Esophagus muscularis mucosa (tissue), 3 donors: ENCODE measurements at regions not wholly inside any gene's neighbourhood (a gene's known extent, or its start where the extent isn't known, plus 50 kb on each side); places are given as distances from the start of the nearest gene placed in this dataset.

Source experiments
- POLR2A ChIP-seq: fragments of 450-650 bp; IDR thresholded peaks from one replicate; pipeline ENCODE4 v1.6.1; 2017; ENCODE audit warnings: antibody characterized with exemption, moderate library complexity, mild to moderate bottlenecking, low read depth
- TF ChIP-seq, protein P1 (sequence below), 3 experiments: fragments of 200-600 bp in 2 of 3; fragments of 450-650 bp in 1 of 3; sonication (generic) in 2 of 3; IDR thresholded peaks; one replicate each; pipeline ENCODE4 v1.5.1; 2017 to 2019; ENCODE audit warnings: antibody characterized with exemption in 3 of 3, mild to moderate bottlenecking in 2 of 3, moderate library complexity in 1 of 3

DNA sequence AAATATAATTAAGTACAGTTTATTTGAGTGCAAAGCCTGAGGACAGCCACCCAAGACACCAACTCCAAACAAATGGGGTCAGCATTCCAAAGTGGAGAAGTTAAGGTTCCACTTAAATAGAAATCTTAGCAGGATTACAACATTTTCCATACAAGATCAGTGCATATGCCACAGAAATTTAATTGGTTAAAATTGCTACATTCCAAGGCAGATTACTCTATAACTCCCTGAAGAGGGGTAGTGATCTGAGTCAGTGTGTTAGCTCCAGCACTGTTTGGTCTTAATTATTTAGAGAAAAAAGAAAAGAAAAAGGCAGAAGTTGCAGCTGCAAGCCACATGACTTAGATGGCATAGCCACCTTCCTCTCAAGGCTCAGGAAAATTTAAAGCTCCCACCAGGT lies 297.5 kb downstream of the HHIPL2 start:
- no peak for TF ChIP-seq POLR2A
- TF ChIP-seq, protein P1, sequence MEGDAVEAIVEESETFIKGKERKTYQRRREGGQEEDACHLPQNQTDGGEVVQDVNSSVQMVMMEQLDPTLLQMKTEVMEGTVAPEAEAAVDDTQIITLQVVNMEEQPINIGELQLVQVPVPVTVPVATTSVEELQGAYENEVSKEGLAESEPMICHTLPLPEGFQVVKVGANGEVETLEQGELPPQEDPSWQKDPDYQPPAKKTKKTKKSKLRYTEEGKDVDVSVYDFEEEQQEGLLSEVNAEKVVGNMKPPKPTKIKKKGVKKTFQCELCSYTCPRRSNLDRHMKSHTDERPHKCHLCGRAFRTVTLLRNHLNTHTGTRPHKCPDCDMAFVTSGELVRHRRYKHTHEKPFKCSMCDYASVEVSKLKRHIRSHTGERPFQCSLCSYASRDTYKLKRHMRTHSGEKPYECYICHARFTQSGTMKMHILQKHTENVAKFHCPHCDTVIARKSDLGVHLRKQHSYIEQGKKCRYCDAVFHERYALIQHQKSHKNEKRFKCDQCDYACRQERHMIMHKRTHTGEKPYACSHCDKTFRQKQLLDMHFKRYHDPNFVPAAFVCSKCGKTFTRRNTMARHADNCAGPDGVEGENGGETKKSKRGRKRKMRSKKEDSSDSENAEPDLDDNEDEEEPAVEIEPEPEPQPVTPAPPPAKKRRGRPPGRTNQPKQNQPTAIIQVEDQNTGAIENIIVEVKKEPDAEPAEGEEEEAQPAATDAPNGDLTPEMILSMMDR (IDR thresholded peaks at IDR 0.05) = no peak
